CD4-positive, alpha-beta memory T cell (primary cell): ENCODE measurements at regions not wholly inside any gene's neighbourhood (a gene's known extent, or its start where the extent isn't known, plus 50 kb on each side); places are given as distances from the start of the nearest gene placed in this dataset.

Experiments
- CTCF ChIA-PET: fragments of 350-600 bp; sonication (Branson Sonifier 250); formaldehyde crosslinking; loops from one replicate; lab custom pipeline; 2021; ENCODE audit warnings: inconsistent platforms; ENCODE audit not compliant: partially characterized antibody; lab: Charles Lee
- POLR2A ChIA-PET: fragments of 350-600 bp; sonication (Branson Sonifier 250); formaldehyde crosslinking; loops from one replicate; lab custom pipeline; 2021; ENCODE audit not compliant: partially characterized antibody; lab: Charles Lee
- DNase-seq, 5 donors: peaks; one replicate each; pipeline versions ENCODE4 v3.0.0 to v3.0.0-alpha.2; 2020 to 2022; ENCODE audit warnings: mixed read lengths in 1 of 5
- H3K27ac ChIP-seq: one replicate; pipeline ENCODE4 v1.7.0; 2013; ENCODE audit warnings: low read depth, low read length
- H3K27me3 ChIP-seq: 2 replicates; pipeline ENCODE4 v1.7.0; 2013; ENCODE audit warnings: mild to moderate bottlenecking, low read length, moderate library complexity; ENCODE audit not compliant: insufficient read depth
- H3K36me3 ChIP-seq: 2 replicates; pipeline ENCODE4 v1.7.0; 2013; ENCODE audit warnings: mild to moderate bottlenecking, low read length, moderate library complexity; ENCODE audit not compliant: insufficient read depth
- H3K4me1 ChIP-seq: 2 replicates; pipeline ENCODE4 v1.7.0; 2013; ENCODE audit warnings: mild to moderate bottlenecking, low read length, moderate library complexity; ENCODE audit not compliant: insufficient read depth
- H3K4me3 ChIP-seq, 2 donors: one replicate each; pipeline ENCODE4 v1.7.0; 2013; ENCODE audit warnings: low read length in 2 of 2, mild to moderate bottlenecking in 1 of 2
- H3K9me3 ChIP-seq, 2 donors: one replicate each; pipeline ENCODE4 v1.7.0; 2013; ENCODE audit warnings: low read length in 2 of 2, control low read depth in 1 of 2; ENCODE audit not compliant: control insufficient read depth in 1 of 2
- H3K27ac Mint-ChIP-seq, 7 donors: one replicate each; pipeline ENCODE4 v1.8.0; 2020 to 2021; ENCODE audit warnings: mixed read lengths in 7 of 7, mild to moderate bottlenecking in 6 of 7, inconsistent platforms in 3 of 7, moderate library complexity in 3 of 7
- H3K27me3 Mint-ChIP-seq, 2 donors: one replicate each; pipeline ENCODE4 v1.8.0; 2020 to 2021; ENCODE audit warnings: mixed read lengths in 2 of 2
- H3K36me3 Mint-ChIP-seq, 2 donors: one replicate each; pipeline ENCODE4 v1.8.0; 2020 to 2021; ENCODE audit warnings: mixed read lengths in 2 of 2, inconsistent platforms in 1 of 2, mild to moderate bottlenecking in 1 of 2
- H3K4me1 Mint-ChIP-seq, 4 donors: one replicate each; pipeline ENCODE4 v1.8.0; 2020 to 2021; ENCODE audit warnings: mixed read lengths in 4 of 4, mild to moderate bottlenecking in 1 of 4
- H3K4me3 Mint-ChIP-seq, 8 donors: one replicate each; pipeline ENCODE4 v1.8.0; 2020 to 2021; ENCODE audit warnings: mixed read lengths in 8 of 8, mild to moderate bottlenecking in 7 of 8, moderate library complexity in 6 of 8, inconsistent platforms in 3 of 8
- H3K9me3 Mint-ChIP-seq, 8 donors: one replicate each; pipeline ENCODE4 v1.8.0; 2020 to 2021; ENCODE audit warnings: mixed read lengths in 8 of 8, mild to moderate bottlenecking in 5 of 8, inconsistent platforms in 3 of 8, moderate library complexity in 1 of 8
- intact Hi-C: fragments of 100-400 bp; cut with micrococcal nuclease; formaldehyde crosslinking; loops from one replicate; pipeline ENCODE4 v1.15.1; 2023

DNA sequence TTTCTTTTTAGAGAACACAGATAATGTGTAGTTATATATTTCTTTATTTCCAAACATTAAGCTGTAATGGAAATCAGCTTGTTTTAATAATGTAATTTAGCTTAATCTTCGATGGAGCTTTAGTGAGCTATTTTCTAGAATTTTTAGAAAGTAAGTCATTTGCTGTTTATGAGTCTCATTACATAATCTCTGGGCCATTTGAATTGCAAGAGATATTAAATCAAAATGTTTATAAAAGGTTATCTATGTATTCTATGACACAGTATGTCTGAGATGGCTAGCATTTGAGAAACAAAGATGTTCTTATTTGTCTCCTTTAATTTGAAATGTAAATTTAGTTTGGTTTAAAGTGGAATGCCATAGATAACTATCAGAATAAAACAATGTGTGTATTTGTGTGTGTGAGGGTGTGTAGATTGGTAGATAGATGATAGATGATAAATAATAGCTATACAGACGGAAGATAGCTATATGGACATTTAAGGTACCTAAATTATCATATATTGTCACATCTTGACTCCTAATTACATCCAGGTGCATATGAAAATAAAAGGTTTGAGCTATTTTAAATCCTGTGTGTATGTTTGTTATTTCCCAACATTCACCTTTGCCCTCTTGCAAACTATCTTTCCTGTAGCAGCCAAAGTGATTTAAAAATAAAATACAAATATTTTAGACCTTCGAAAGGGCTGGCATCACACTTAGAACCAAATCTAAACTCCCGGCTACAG, 478.0 kb upstream of the KLF6 start:
- H3K36me3 Mint-ChIP-seq, result no peaks in the 10 kb centered on the region
- DNase-seq, result no peak
- H3K4me1 Mint-ChIP-seq, result peaks cover 7 to 12% (median 9%) of the 10 kb centered on the region in 4 donors
- H3K4me3 ChIP-seq, result no peak overlapping the region
- H3K27ac Mint-ChIP-seq, result no peak overlapping the region
- H3K27me3 Mint-ChIP-seq, result no peaks in the 10 kb centered on the region
- no peaks in the 10 kb centered on the region for H3K27me3 ChIP-seq
- POLR2A ChIA-PET, result interaction anchor here (1.2 kb wide), 1 partner anchor 15 kb away, joined by 3 read pairs; no protein-coding TSS in a partner anchor
- H3K9me3 Mint-ChIP-seq, result no peaks in the 10 kb centered on the region
- no peaks in the 10 kb centered on the region for H3K36me3 ChIP-seq
- no peak overlapping the region for H3K4me3 Mint-ChIP-seq
- H3K9me3 ChIP-seq, result no peaks in the 10 kb centered on the region
- intact Hi-C loops, result no loop called here
- H3K27ac ChIP-seq, result no peak overlapping the region
- CTCF ChIA-PET, result no interaction called here
- H3K4me1 ChIP-seq, result no peaks in the 10 kb centered on the region

GRCh38 chr10:4262449-4262848, 477.4 kb upstream of the KLF6 start:
- H3K4me3 Mint-ChIP-seq, result no peak overlapping the region

GRCh38 chr10:4260483-4261124, 475.6 kb upstream of the KLF6 start:
- Histone ChIP-seq H3K27ac (no peak overlapping the region), H3K36me3 (no peaks in the 10 kb centered on the region), H3K4me3 (no peak overlapping the region), H3K27me3 (no peaks in the 10 kb centered on the region), H3K4me1 (no peaks in the 10 kb centered on the region), H3K9me3 (no peaks in the 10 kb centered on the region)
- intact Hi-C loops, result no loop called here
- no peaks in the 10 kb centered on the region for H3K9me3 Mint-ChIP-seq
- no peaks in the 10 kb centered on the region for H3K36me3 Mint-ChIP-seq
- POLR2A ChIA-PET, result no interaction called here
- CTCF ChIA-PET, result no interaction called here
- no peak overlapping the region for H3K4me3 Mint-ChIP-seq
- H3K27me3 Mint-ChIP-seq, result no peaks in the 10 kb centered on the region
- no peak for DNase-seq
- H3K4me1 Mint-ChIP-seq, result peaks cover 0 to 7% (median under 1%) of the 10 kb centered on the region in 4 donors
- no peak overlapping the region for H3K27ac Mint-ChIP-seq

More at GRCh38 chr10:4262449-4262848, 477.4 kb upstream of the KLF6 start:
- Mint-ChIP-seq H3K9me3 (no peaks in the 10 kb centered on the region), H3K4me1 (peaks cover 7 to 12% (median 9%) of the 10 kb centered on the region in 4 donors), H3K36me3 (no peaks in the 10 kb centered on the region), H3K27ac (no peak overlapping the region), H3K27me3 (no peaks in the 10 kb centered on the region)
- H3K36me3 ChIP-seq, result no peaks in the 10 kb centered on the region
- no peaks in the 10 kb centered on the region for H3K4me1 ChIP-seq
- H3K9me3 ChIP-seq, result no peaks in the 10 kb centered on the region
- ChIA-PET CTCF (interaction anchor here (0.7 kb wide), 1 partner anchor 39 kb away, joined by 3 read pairs; no protein-coding TSS in a partner anchor), POLR2A (no interaction called here)
- DNase-seq, result no peak
- H3K27me3 ChIP-seq, result no peaks in the 10 kb centered on the region
- H3K4me3 ChIP-seq, result no peak overlapping the region
- intact Hi-C loops, result no loop called here
- no peak overlapping the region for H3K27ac ChIP-seq

DNA sequence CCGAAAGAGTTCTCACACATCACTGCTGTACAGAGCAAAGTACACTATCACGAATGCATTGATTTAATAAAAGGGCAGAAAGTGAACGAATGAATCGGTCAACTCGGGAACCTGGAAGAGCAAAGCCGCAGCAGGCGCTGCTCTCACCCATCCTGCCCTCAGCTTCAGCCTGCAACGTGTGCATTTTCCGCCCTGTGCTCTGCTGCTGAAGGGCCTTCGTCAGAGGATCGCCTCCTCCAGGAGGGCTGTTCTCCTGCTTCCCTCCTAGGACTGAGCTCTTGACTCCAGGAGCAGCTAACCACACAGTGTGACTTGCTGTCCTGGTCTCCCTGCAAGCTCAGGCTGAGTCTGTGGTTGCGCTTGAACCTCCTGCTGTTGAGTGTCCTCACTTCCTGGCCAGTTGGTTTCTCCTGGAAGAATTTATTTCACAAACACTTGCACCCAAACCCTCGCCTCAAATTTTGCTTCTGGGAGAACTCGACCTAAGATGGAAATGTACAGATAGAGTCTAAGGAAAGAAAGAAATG, 473.0 kb upstream of the KLF6 start:
- no peak for DNase-seq
- H3K27me3 Mint-ChIP-seq, result no peaks in the 10 kb centered on the region
- Histone ChIP-seq H3K36me3 (no peaks in the 10 kb centered on the region), H3K9me3 (no peaks in the 10 kb centered on the region), H3K4me1 (no peaks in the 10 kb centered on the region), H3K27me3 (no peaks in the 10 kb centered on the region), H3K27ac (no peak overlapping the region), H3K4me3 (no peak overlapping the region)
- no peaks in the 10 kb centered on the region for H3K36me3 Mint-ChIP-seq
- H3K27ac Mint-ChIP-seq, result peak overlapping the region in 1 of 7 donors; percentile 34
- intact Hi-C loops, result no loop called here
- CTCF ChIA-PET, result no interaction called here
- H3K4me3 Mint-ChIP-seq, result no peak overlapping the region
- POLR2A ChIA-PET, result interaction anchor here (0.7 kb wide), 1 partner anchor 92 kb away, joined by 3 read pairs; no protein-coding TSS in a partner anchor
- H3K9me3 Mint-ChIP-seq, result peaks cover 0 to 2% (median 0%) of the 10 kb centered on the region in 8 donors
- peaks cover 0 to 7% (median 0%) of the 10 kb centered on the region in 4 donors for H3K4me1 Mint-ChIP-seq

- ChIA-PET CTCF (no interaction called here), POLR2A (no interaction called here)
- H3K4me1 Mint-ChIP-seq, result peaks cover 0 to 7% (median 0%) of the 10 kb centered on the region in 4 donors
- no peaks in the 10 kb centered on the region for H3K4me1 ChIP-seq
- no peak overlapping the region for H3K27ac ChIP-seq
- H3K36me3 Mint-ChIP-seq, result no peaks in the 10 kb centered on the region
- no peak overlapping the region for H3K4me3 Mint-ChIP-seq
- H3K4me3 ChIP-seq, result no peak overlapping the region
- DNase-seq, result no peak
- H3K9me3 Mint-ChIP-seq, result peaks cover 0 to 2% (median 0%) of the 10 kb centered on the region in 8 donors
- no peaks in the 10 kb centered on the region for H3K27me3 Mint-ChIP-seq
- no peaks in the 10 kb centered on the region for H3K36me3 ChIP-seq
- no peaks in the 10 kb centered on the region for H3K9me3 ChIP-seq
- no peak overlapping the region for H3K27ac Mint-ChIP-seq
- intact Hi-C loops, result no loop called here
- no peaks in the 10 kb centered on the region for H3K27me3 ChIP-seq
Observed at GRCh38 chr10:4256971-4257370, 472.0 kb upstream of the KLF6 start.

DNA sequence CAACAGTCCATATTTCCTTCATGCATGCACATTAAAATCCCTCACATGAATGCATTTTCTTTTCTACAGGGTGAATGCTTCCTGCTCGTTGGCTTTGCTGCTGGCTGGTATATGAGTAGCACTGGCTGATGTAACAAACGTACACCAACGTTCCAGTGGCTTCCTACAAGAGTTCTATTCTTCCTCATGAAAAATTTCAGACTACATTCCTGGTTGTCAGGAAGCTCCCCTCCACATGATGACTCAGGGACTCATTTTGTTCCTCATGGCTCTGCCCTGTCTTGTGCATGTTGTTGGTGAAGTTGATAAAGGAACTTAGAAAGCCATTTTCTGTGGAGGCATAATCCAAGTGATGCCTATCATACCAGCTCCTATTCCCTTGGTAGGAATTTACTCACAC, 470.7 kb upstream of the KLF6 start:
- Mint-ChIP-seq H3K27ac (no peak overlapping the region), H3K9me3 (peaks cover 0 to 2% (median 0%) of the 10 kb centered on the region in 8 donors), H3K4me3 (no peak overlapping the region), H3K27me3 (no peaks in the 10 kb centered on the region), H3K36me3 (no peaks in the 10 kb centered on the region), H3K4me1 (peaks cover 0 to 6% (median 0%) of the 10 kb centered on the region in 4 donors)
- H3K9me3 ChIP-seq, result no peaks in the 10 kb centered on the region
- no peak for DNase-seq
- ChIA-PET POLR2A (no interaction called here), CTCF (no interaction called here)
- no peaks in the 10 kb centered on the region for H3K36me3 ChIP-seq
- no peak overlapping the region for H3K4me3 ChIP-seq
- H3K4me1 ChIP-seq, result no peaks in the 10 kb centered on the region
- intact Hi-C loops, result no loop called here
- H3K27ac ChIP-seq, result no peak overlapping the region
- H3K27me3 ChIP-seq, result no peaks in the 10 kb centered on the region
